GM21576 (cell line): ENCODE measurements at regions not wholly inside any gene's neighbourhood (a gene's known extent, or its start where the extent isn't known, plus 50 kb on each side); places are given as distances from the start of the nearest gene placed in this dataset.

Source experiments
- ATAC-seq: cut with Tn5 transposase; IDR thresholded peaks from one replicate; pipeline ENCODE4 v1.9.1; 2021; ENCODE audit warnings: mild to moderate bottlenecking, moderate library complexity; ENCODE audit not compliant: unreplicated experiment

- ATAC-seq: no peak
Observed at GRCh38 chr13:80237646-80238045, 103.3 kb downstream of the SPRY2 start.

- ATAC-seq: no peak
Observed at GRCh38 chr13:80235967-80236302, 105.0 kb downstream of the SPRY2 start.

- ATAC-seq: peak; percentile 56
Observed at GRCh38 chr13:80235166-80235966, 105.6 kb downstream of the SPRY2 start.

- ATAC-seq: no peak
Observed at GRCh38 chr13:80227645-80228044, 113.3 kb downstream of the SPRY2 start.

GRCh38 chr13:80226645-80227044, 114.3 kb downstream of the SPRY2 start:
- ATAC-seq: no peak

- ATAC-seq: no peak
Observed at GRCh38 chr13:80224468-80224867, 116.5 kb downstream of the SPRY2 start.

- no peak for ATAC-seq
Observed at GRCh38 chr13:80217614-80218456, 123.1 kb downstream of the SPRY2 start.

GRCh38 chr13:80215368-80215767, 125.6 kb downstream of the SPRY2 start:
- no peak for ATAC-seq

GRCh38 chr13:80214521-80214991, 126.4 kb downstream of the SPRY2 start:
- ATAC-seq: no peak

- no peak for ATAC-seq
Observed at GRCh38 chr13:80214050-80214449, 126.9 kb downstream of the SPRY2 start.

- no peak for ATAC-seq
Observed at GRCh38 chr13:80213201-80213600, 127.7 kb downstream of the SPRY2 start.

- no peak for ATAC-seq
Observed at GRCh38 chr13:80211566-80211965, 129.4 kb downstream of the SPRY2 start.

- no peak for ATAC-seq
Observed at GRCh38 chr13:80204642-80205041, 136.3 kb downstream of the SPRY2 start.

GRCh38 chr13:80203496-80203895, 137.4 kb downstream of the SPRY2 start:
- no peak for ATAC-seq

- ATAC-seq: no peak
Observed at GRCh38 chr13:80201694-80202468, 139.0 kb downstream of the SPRY2 start.

GRCh38 chr13:80199585-80200292, 141.2 kb downstream of the SPRY2 start:
- ATAC-seq: no peak

GRCh38 chr13:80199067-80199466, 141.9 kb downstream of the SPRY2 start:
- no peak for ATAC-seq

GRCh38 chr13:80196756-80197155, 144.2 kb downstream of the SPRY2 start:
- no peak for ATAC-seq

- ATAC-seq: no peak
Observed at GRCh38 chr13:80195649-80196048, 145.3 kb downstream of the SPRY2 start.

- ATAC-seq: no peak
Observed at GRCh38 chr13:80189889-80190597, 150.9 kb downstream of the SPRY2 start.
